ENCODE measurements at regions not wholly inside any gene's neighbourhood (a gene's known extent, or its start where the extent isn't known, plus 50 kb on each side); places are given as distances from the start of the nearest gene placed in this dataset.
A peak's percentile ranks its signal among the peaks of the same experiment; 100 is the strongest.

DNA sequence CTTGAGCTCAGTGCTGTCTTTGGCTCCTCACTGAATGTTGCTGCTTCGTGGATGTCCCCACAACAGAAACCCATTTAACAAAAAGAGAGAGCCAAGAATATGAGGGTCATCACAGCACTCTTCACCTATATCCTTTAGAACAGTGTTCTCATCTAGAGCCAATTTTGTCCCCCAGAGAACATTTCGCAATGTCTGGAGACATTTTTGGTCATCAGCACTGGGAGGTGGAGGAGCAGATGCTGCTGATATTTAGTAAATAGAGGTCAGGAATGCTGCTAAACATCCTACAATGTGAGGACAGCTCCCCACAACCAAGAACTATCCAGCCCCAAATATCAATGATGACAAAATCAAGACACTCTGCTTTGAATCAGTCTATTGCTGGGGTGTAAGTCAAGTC lies 92.5 kb downstream of the BBS10 start:
- H3K4me3 ChIP-seq = no peak overlapping the region
- peak overlapping the region; percentile 58 to 70 (median 64) for H3K27ac ChIP-seq
- DNase-seq (peak; percentile 19 to 25), ATAC-seq (no peak)
- H3K4me1 ChIP-seq = peaks cover 21 to 39% of the 10 kb centered on the region in 2 donors
- H3K27me3 ChIP-seq = no peaks in the 10 kb centered on the region
- no peak for TF ChIP-seq CTCF (IDR thresholded peaks at IDR 0.05 in 4 of 5, conservative IDR thresholded peaks at IDR 0.05 in 1 of 5)
- no peak for TF ChIP-seq POLR2A (IDR thresholded peaks at IDR 0.05)
- in situ Hi-C loops (cut with MboI; ENCODE audit: low sequenced_read_pairs in 4 of 4) = no loop called here
- H3K36me3 ChIP-seq = no peaks in the 10 kb centered on the region
- intact Hi-C loops (cut with DNase I; ENCODE audit: low total_unique reads) = loop anchor here (5.0 kb wide), 1 partner anchor 173 kb away; the partner anchor contains the start of gene NAP1L1
- H3K9me3 ChIP-seq = no peaks in the 10 kb centered on the region

GRCh38 chr12:76255281-76255680 lies 92.9 kb downstream of the BBS10 start:
- peak overlapping the region; percentile 58 to 70 (median 64) for H3K27ac ChIP-seq
- no peak overlapping the region for H3K4me3 ChIP-seq
- intact Hi-C loops (cut with DNase I; ENCODE audit: low total_unique reads) (loop anchor here (5.0 kb wide), 1 partner anchor 173 kb away; the partner anchor contains the start of gene NAP1L1), in situ Hi-C loops (cut with MboI; ENCODE audit: low sequenced_read_pairs in 4 of 4) (no loop called here)
- no peaks in the 10 kb centered on the region for H3K36me3 ChIP-seq
- H3K9me3 ChIP-seq = no peaks in the 10 kb centered on the region
- H3K27me3 ChIP-seq = no peaks in the 10 kb centered on the region
- H3K4me1 ChIP-seq = peaks cover 18 to 35% of the 10 kb centered on the region in 2 donors
- ATAC-seq = no peak
- no peak for TF ChIP-seq CTCF (IDR thresholded peaks at IDR 0.05 in 4 of 5, conservative IDR thresholded peaks at IDR 0.05 in 1 of 5)
- no peak for TF ChIP-seq POLR2A (IDR thresholded peaks at IDR 0.05)
- no peak for DNase-seq

DNA sequence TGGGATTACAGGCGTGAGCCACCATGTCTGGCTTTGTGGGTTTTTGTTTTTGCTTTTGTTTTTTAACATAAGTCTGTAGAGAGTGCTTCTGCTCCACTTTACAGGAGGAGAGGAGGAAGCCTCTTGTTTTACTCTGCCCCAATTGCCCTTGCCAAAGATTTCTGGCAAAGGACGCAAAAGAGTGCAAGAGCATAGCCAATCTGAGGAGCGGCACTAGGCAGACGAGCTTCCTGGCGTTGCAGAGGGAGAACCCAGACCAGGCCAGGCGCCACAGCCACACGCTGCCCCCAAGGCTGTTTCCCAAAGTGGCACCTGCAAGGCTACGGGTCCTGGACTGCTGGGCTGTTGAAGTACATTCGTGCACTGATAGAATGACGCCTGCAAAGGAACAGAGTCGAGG lies 96.2 kb downstream of the BBS10 start:
- ATAC-seq = peak in 1 of 2 donors; percentile 54
- H3K4me1 ChIP-seq = peaks cover 10 to 19% of the 10 kb centered on the region in 2 donors
- H3K36me3 ChIP-seq = no peaks in the 10 kb centered on the region
- H3K4me3 ChIP-seq = peak overlapping the region in 1 of 4 donors; percentile 19
- in situ Hi-C loops (cut with MboI; ENCODE audit: low sequenced_read_pairs in 4 of 4) = no loop called here
- H3K27me3 ChIP-seq = no peaks in the 10 kb centered on the region
- intact Hi-C loops (cut with DNase I; ENCODE audit: low total_unique reads) = no loop called here
- DNase-seq = peak in 1 of 2 donors; percentile 52
- TF ChIP-seq CTCF (IDR thresholded peaks at IDR 0.05 in 4 of 5, conservative IDR thresholded peaks at IDR 0.05 in 1 of 5) = no peak
- peak overlapping the region in 2 of 4 donors; percentile 6 to 15 for H3K27ac ChIP-seq
- no peaks in the 10 kb centered on the region for H3K9me3 ChIP-seq

DNA sequence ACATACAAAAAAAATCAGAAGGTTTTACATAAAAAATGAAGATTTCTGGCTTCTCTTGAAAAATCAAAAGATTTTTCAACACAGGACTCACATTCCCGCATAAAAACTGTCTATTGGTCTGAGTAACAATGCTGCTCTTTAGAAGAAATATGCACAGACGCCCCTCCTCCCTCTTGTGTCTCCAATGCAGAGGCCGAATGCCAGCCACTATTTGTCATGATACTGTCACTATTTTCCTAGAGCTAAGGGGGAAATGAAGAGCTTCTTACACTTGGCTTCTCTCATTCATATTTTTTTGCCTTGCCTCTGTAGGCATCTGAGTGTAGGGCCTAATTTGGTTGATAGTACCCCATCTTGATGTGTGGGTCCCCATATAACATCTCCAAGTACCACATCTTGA lies 98.0 kb downstream of the BBS10 start:
- ATAC-seq = no peak
- in situ Hi-C loops (cut with MboI; ENCODE audit: low sequenced_read_pairs in 4 of 4) (no loop called here), intact Hi-C loops (cut with DNase I; ENCODE audit: low total_unique reads) (no loop called here)
- Histone ChIP-seq H3K4me3 (no peak overlapping the region), H3K4me1 (peaks cover 6 to 7% of the 10 kb centered on the region in 2 donors), H3K27ac (no peak overlapping the region), H3K27me3 (no peaks in the 10 kb centered on the region), H3K9me3 (no peaks in the 10 kb centered on the region), H3K36me3 (no peaks in the 10 kb centered on the region)
- DNase-seq = no peak
- TF ChIP-seq POLR2A (IDR thresholded peaks at IDR 0.05) (no peak), CTCF (IDR thresholded peaks at IDR 0.05 in 4 of 5, conservative IDR thresholded peaks at IDR 0.05 in 1 of 5) (no peak)

GRCh38 chr12:76249501-76249900 lies 98.7 kb downstream of the BBS10 start:
- Histone ChIP-seq H3K9me3 (no peaks in the 10 kb centered on the region), H3K4me3 (no peak overlapping the region), H3K36me3 (no peaks in the 10 kb centered on the region), H3K27ac (no peak overlapping the region), H3K4me1 (no peaks in the 10 kb centered on the region), H3K27me3 (no peaks in the 10 kb centered on the region)
- intact Hi-C loops (cut with DNase I; ENCODE audit: low total_unique reads) = no loop called here
- ATAC-seq (no peak), DNase-seq (no peak)
- TF ChIP-seq CTCF (IDR thresholded peaks at IDR 0.05 in 4 of 5, conservative IDR thresholded peaks at IDR 0.05 in 1 of 5) (no peak), POLR2A (IDR thresholded peaks at IDR 0.05) (no peak)
- in situ Hi-C loops (cut with MboI; ENCODE audit: low sequenced_read_pairs in 4 of 4) = no loop called here

All from gastrocnemius medialis (tissue), 4 donors.